ENCODE measurements at regions not wholly inside any gene's neighbourhood (a gene's known extent, or its start where the extent isn't known, plus 50 kb on each side); places are given as distances from the start of the nearest gene placed in this dataset.

- H3K27me3 ChIP-seq (ENCODE audit: insufficient read depth, low read depth, severe bottlenecking): no peaks in the 10 kb centered on the region
- H3K36me3 ChIP-seq: no peaks in the 10 kb centered on the region
- H3K9me3 ChIP-seq (ENCODE audit: severe bottlenecking): no peaks in the 10 kb centered on the region
- no peak for TF ChIP-seq CTCF (IDR thresholded peaks at IDR 0.05; ENCODE audit: low read depth, low read length)
- DNase-seq: no peak
- no peak overlapping the region for H3K4me3 ChIP-seq (ENCODE audit: low read depth, low read length)
- no peak overlapping the region for H3K27ac ChIP-seq
Observed at GRCh38 chr15:46607077-46607476, 972.2 kb downstream of the SQOR start.

- H3K27me3 ChIP-seq (ENCODE audit: insufficient read depth, low read depth, severe bottlenecking): no peaks in the 10 kb centered on the region
- peaks cover 7% of the 10 kb centered on the region for H3K9me3 ChIP-seq (ENCODE audit: severe bottlenecking)
- no peak overlapping the region for H3K4me3 ChIP-seq (ENCODE audit: low read depth, low read length)
- H3K36me3 ChIP-seq: no peaks in the 10 kb centered on the region
- no peak for TF ChIP-seq CTCF (IDR thresholded peaks at IDR 0.05; ENCODE audit: low read depth, low read length)
- H3K27ac ChIP-seq: no peak overlapping the region
- DNase-seq: no peak
Observed at GRCh38 chr15:46616033-46616432, 981.2 kb downstream of the SQOR start.

- H3K4me3 ChIP-seq (ENCODE audit: low read depth, low read length): no peak overlapping the region
- no peak for TF ChIP-seq CTCF (IDR thresholded peaks at IDR 0.05; ENCODE audit: low read depth, low read length)
- H3K27me3 ChIP-seq (ENCODE audit: insufficient read depth, low read depth, severe bottlenecking): no peaks in the 10 kb centered on the region
- no peak for DNase-seq
- no peak overlapping the region for H3K27ac ChIP-seq
- no peaks in the 10 kb centered on the region for H3K36me3 ChIP-seq
- H3K9me3 ChIP-seq (ENCODE audit: severe bottlenecking): peaks cover 7% of the 10 kb centered on the region
Observed at GRCh38 chr15:46617507-46617906, 982.7 kb downstream of the SQOR start.

- no peak for DNase-seq
- Histone ChIP-seq H3K36me3 (no peaks in the 10 kb centered on the region), H3K27ac (no peak overlapping the region), H3K4me3 (ENCODE audit: low read depth, low read length) (no peak overlapping the region), H3K27me3 (ENCODE audit: insufficient read depth, low read depth, severe bottlenecking) (no peaks in the 10 kb centered on the region), H3K9me3 (ENCODE audit: severe bottlenecking) (peaks cover 2% of the 10 kb centered on the region)
- TF ChIP-seq CTCF (IDR thresholded peaks at IDR 0.05; ENCODE audit: low read depth, low read length): no peak
Observed at GRCh38 chr15:46618984-46619383, 984.2 kb downstream of the SQOR start.

- no peak for DNase-seq
- Histone ChIP-seq H3K36me3 (no peaks in the 10 kb centered on the region), H3K27me3 (ENCODE audit: insufficient read depth, low read depth, severe bottlenecking) (no peaks in the 10 kb centered on the region), H3K9me3 (ENCODE audit: severe bottlenecking) (no peaks in the 10 kb centered on the region), H3K4me3 (ENCODE audit: low read depth, low read length) (no peak overlapping the region), H3K27ac (no peak overlapping the region)
- TF ChIP-seq CTCF (IDR thresholded peaks at IDR 0.05; ENCODE audit: low read depth, low read length): no peak
Observed at GRCh38 chr15:46620392-46621013, 985.7 kb downstream of the SQOR start.

- Histone ChIP-seq H3K9me3 (ENCODE audit: severe bottlenecking) (peaks cover 7% of the 10 kb centered on the region), H3K36me3 (no peaks in the 10 kb centered on the region), H3K4me3 (ENCODE audit: low read depth, low read length) (no peak overlapping the region), H3K27ac (no peak overlapping the region), H3K27me3 (ENCODE audit: insufficient read depth, low read depth, severe bottlenecking) (no peaks in the 10 kb centered on the region)
- DNase-seq: no peak
- TF ChIP-seq CTCF (IDR thresholded peaks at IDR 0.05; ENCODE audit: low read depth, low read length): no peak
Observed at GRCh38 chr15:46622851-46623250, 988.0 kb downstream of the SQOR start.

Measured in WERI-Rb-1 (cell line).